ENCODE measurements at regions not wholly inside any gene's neighbourhood (a gene's known extent, or its start where the extent isn't known, plus 50 kb on each side); places are given as distances from the start of the nearest gene placed in this dataset.

DNA sequence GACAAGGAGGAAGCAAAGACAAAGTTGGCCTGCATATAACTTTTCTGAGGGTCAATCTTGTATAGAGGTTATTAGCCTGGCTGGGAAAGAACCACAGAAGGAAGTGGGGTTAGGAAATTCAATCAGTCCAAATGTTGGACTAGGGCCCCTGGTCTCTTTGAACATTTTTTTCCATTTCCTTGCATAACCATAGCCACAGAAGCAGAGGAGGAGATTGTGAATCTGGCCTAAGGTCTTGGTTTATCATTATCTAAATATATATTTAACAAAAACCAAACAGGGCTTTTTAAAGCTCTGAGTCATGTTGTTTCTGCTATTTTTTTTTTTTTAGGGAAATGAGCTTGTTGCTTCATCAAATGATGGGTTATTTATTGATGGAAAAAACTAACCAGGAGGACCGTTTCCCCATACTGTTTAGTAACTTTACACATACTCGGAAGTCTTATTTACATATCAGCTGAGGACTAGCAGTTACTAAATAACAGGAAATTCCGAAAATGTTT, 97.7 kb upstream of the ACSL4 start:
- no peak overlapping the region for H3K4me3 ChIP-seq (ENCODE audit: low read depth, low read length)
- no peak for DNase-seq (ENCODE audit: low read depth)
- TF ChIP-seq, protein P1, sequence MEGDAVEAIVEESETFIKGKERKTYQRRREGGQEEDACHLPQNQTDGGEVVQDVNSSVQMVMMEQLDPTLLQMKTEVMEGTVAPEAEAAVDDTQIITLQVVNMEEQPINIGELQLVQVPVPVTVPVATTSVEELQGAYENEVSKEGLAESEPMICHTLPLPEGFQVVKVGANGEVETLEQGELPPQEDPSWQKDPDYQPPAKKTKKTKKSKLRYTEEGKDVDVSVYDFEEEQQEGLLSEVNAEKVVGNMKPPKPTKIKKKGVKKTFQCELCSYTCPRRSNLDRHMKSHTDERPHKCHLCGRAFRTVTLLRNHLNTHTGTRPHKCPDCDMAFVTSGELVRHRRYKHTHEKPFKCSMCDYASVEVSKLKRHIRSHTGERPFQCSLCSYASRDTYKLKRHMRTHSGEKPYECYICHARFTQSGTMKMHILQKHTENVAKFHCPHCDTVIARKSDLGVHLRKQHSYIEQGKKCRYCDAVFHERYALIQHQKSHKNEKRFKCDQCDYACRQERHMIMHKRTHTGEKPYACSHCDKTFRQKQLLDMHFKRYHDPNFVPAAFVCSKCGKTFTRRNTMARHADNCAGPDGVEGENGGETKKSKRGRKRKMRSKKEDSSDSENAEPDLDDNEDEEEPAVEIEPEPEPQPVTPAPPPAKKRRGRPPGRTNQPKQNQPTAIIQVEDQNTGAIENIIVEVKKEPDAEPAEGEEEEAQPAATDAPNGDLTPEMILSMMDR (IDR thresholded peaks at IDR 0.05; ENCODE audit: control insufficient read depth, extremely low read depth, insufficient read depth): no peak

DNA sequence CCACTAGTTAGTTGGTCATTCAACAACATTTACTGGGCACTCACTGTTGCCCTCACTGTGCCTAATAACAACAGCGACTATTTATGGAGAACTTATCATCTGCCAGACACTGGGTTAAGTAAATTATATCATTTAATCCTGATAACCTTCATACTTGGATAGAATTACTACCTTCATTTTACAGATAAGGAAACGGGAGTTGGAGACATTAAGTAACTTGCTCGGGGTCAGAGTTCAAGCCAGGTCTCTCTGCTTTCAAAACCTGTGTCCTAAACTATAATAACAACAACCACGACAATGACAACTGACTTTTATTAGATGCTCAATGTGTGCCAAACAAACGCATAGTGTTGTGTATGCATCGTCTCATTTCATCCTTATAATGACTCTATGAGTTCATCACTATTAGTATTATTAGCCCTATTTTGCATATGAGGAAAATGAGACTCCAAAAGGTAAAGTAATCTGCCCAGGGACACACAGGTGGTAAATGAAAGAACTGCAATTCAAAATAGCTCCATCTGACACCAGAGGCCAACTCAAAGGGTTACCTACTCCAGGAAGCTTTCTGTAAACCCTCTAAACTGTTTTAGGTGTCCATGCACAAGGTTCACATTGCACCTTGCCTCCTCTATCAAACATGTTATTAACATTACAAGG, 98.4 kb upstream of the ACSL4 start:
- H3K4me3 ChIP-seq (ENCODE audit: low read depth, low read length): no peak overlapping the region
- DNase-seq (ENCODE audit: low read depth): no peak
- TF ChIP-seq, protein P1 (IDR thresholded peaks at IDR 0.05; ENCODE audit: control insufficient read depth, extremely low read depth, insufficient read depth): no peak

GRCh38 chrX:109839694-109840567, 106.9 kb upstream of the ACSL4 start:
- TF ChIP-seq, protein P1 (IDR thresholded peaks at IDR 0.05; ENCODE audit: control insufficient read depth, extremely low read depth, insufficient read depth): no peak
- no peak for DNase-seq (ENCODE audit: low read depth)
- no peak overlapping the region for H3K4me3 ChIP-seq (ENCODE audit: low read depth, low read length)

GRCh38 chrX:109840585-109840984, 107.5 kb upstream of the ACSL4 start:
- H3K4me3 ChIP-seq (ENCODE audit: low read depth, low read length): no peak overlapping the region
- TF ChIP-seq, protein P1 (IDR thresholded peaks at IDR 0.05; ENCODE audit: control insufficient read depth, extremely low read depth, insufficient read depth): no peak
- DNase-seq (ENCODE audit: low read depth): no peak

- TF ChIP-seq, protein P1 (IDR thresholded peaks at IDR 0.05; ENCODE audit: control insufficient read depth, extremely low read depth, insufficient read depth): no peak
- H3K4me3 ChIP-seq (ENCODE audit: low read depth, low read length): no peak overlapping the region
- DNase-seq (ENCODE audit: low read depth): no peak
Measured at GRCh38 chrX:109841257-109841656, 108.2 kb upstream of the ACSL4 start.

DNA sequence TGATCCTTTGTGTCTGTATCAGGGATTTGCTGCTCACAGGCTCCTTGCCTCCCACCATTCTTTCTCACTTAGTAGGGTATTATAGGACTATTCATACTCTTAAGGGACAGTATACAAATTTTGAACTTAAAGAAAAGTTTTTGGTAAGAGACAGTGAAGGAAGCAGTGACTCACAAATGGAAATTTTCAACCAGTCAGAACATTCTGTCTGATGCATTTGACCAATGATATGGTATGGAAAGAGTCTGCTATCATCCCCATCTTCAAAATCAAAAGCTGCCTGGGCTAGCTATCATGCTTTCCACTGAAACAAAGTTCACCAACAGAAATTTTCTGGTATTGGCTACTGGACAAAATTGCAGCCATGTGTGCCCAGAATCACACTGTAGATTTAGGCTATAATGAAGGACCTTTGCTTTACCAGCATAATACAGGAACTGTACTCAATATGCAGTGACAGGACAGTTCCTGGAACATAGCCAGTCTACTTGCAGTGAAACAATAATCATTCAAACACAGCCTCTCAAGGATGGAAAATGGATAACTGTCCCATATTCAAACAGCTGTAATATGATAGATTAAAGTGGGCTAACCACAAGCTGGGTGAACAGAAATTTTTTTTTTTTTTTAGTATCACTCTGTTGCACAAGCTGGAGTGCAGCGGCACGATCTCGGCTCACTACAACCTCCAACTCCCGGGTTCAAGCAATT, 109.0 kb upstream of the ACSL4 start:
- TF ChIP-seq, protein P1 (IDR thresholded peaks at IDR 0.05; ENCODE audit: control insufficient read depth, extremely low read depth, insufficient read depth): no peak
- no peak overlapping the region for H3K4me3 ChIP-seq (ENCODE audit: low read depth, low read length)
- DNase-seq (ENCODE audit: low read depth): no peak
